ENCODE measurements at regions not wholly inside any gene's neighbourhood (a gene's known extent, or its start where the extent isn't known, plus 50 kb on each side); places are given as distances from the start of the nearest gene placed in this dataset.
A peak's percentile ranks its signal among the peaks of the same experiment; 100 is the strongest.
"Not testable (repeated sequence)": the region's sequence is repeated elsewhere in the genome, so short reads cannot be mapped to it uniquely, and the experiment has no call there.

DNA sequence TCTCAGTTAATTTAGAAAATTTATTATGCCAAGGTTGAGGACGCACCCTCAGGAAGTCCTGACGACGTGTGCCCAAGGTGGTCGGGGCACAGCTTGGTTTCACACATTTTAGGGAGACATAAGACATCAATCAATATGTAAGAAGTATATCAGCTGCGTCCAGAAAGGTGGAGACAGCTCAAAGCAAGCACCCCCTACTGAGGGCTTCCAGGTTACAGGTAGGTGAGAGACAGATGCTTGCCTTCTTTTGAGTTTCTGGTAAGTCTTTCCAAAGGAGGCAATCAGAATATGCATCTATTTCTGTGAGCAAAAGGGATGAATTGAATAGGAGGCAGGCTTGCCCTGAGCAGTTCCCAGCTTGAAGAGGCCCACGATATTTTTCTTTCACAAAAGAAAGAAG is 614.3 kb downstream of the XPNPEP1 start:
- DNase-seq (ENCODE audit: low read depth in 4 of 6, low spot score in 6 of 6): no peak
- no peak overlapping the region for H3K27ac ChIP-seq (ENCODE audit: low read depth, low read length)
- WGBS (ENCODE audit: insufficient coverage): 40% methylated on average over 1 of the region's 6 CpGs
- no peak overlapping the region for H3K4me3 ChIP-seq (ENCODE audit: low read depth, low read length)
- H3K36me3 ChIP-seq (ENCODE audit: control insufficient read depth, insufficient read depth, low read length): no peaks in the 10 kb centered on the region
- H3K4me1 ChIP-seq (ENCODE audit: control insufficient read depth, insufficient read depth, low read length): no peaks in the 10 kb centered on the region
- no peaks in the 10 kb centered on the region for H3K27me3 ChIP-seq (ENCODE audit: control insufficient read depth, insufficient read depth, low read length)
- no peaks in the 10 kb centered on the region for H3K9me3 ChIP-seq (ENCODE audit: control insufficient read depth, insufficient read depth, low read length)

DNA sequence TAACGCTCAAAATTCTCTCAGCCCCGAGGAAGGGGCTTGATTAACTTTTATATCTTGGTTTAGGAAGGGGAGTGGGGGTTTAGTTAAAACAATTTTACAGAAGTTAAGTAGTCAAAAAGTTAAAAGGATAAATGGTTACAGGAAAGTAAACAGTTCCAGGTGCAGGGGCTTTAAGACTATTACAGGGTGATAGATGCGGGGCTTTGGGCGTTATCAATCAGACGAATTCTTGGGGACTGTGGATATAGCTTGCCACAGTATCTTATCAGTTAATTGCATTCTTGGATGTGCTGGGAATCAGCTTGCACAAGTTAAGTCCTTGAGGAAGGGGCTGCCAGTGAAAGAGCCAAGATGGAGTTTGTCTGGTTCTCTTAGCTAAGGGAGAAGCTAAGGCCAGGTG is 616.2 kb downstream of the XPNPEP1 start:
- not testable (repeated sequence) for H3K9me3 ChIP-seq (ENCODE audit: control insufficient read depth, insufficient read depth, low read length); H3K4me1 ChIP-seq (ENCODE audit: control insufficient read depth, insufficient read depth, low read length); H3K4me3 ChIP-seq (ENCODE audit: low read depth, low read length); H3K36me3 ChIP-seq (ENCODE audit: control insufficient read depth, insufficient read depth, low read length); H3K27me3 ChIP-seq (ENCODE audit: control insufficient read depth, insufficient read depth, low read length); H3K27ac ChIP-seq (ENCODE audit: low read depth, low read length); DNase-seq (ENCODE audit: low read depth in 4 of 6, low spot score in 6 of 6)
- 90% methylated on average over 3 of the region's 5 CpGs for WGBS (ENCODE audit: insufficient coverage)

DNA sequence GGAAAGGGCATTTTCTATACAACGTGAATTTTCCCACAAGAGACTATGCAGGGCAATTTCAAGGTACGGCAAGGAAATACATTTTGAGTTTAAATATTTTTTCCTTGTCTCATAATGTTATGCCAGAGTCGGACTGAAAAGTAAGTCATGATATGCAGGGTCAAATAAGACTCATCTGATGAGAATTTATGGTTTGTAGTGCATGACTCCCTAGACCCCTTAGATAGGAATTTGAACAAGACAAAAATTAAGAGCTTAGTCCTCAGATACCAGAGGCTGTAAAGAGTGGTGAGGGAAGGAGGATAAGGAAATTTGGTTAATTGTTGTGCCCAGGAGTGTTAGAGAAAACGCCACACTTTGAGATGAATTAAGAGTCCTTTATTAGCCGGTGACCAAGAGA is 616.6 kb downstream of the XPNPEP1 start:
- 93% methylated on average over 3 of the region's 5 CpGs for WGBS (ENCODE audit: insufficient coverage)
- H3K27ac ChIP-seq (ENCODE audit: low read depth, low read length): no peak overlapping the region
- H3K27me3 ChIP-seq (ENCODE audit: control insufficient read depth, insufficient read depth, low read length): no peaks in the 10 kb centered on the region
- no peaks in the 10 kb centered on the region for H3K36me3 ChIP-seq (ENCODE audit: control insufficient read depth, insufficient read depth, low read length)
- H3K4me3 ChIP-seq (ENCODE audit: low read depth, low read length): no peak overlapping the region
- H3K4me1 ChIP-seq (ENCODE audit: control insufficient read depth, insufficient read depth, low read length): no peaks in the 10 kb centered on the region
- H3K9me3 ChIP-seq (ENCODE audit: control insufficient read depth, insufficient read depth, low read length): no peaks in the 10 kb centered on the region
- DNase-seq (ENCODE audit: low read depth in 4 of 6, low spot score in 6 of 6): no peak

DNA sequence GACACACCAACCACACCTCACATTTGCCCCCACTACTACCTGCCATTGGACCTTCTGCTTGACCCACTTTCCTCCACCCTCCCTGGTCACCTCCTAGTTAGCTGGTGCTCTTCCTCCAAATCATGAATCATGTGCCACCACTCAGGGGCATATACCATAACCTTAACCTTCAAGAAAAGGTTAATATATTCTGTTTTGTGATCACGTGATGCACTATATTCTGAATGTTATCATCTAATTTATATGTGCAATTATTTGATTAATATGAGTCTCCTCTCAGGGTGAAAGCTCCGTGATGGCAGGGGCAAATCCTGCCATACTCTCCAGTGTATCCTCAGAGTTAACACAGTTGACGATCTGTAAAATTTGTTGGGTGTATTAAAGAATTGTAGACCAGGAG is 635.5 kb downstream of the XPNPEP1 start:
- Histone ChIP-seq H3K4me3 (ENCODE audit: low read depth, low read length) (no peak overlapping the region), H3K9me3 (ENCODE audit: control insufficient read depth, insufficient read depth, low read length) (no peaks in the 10 kb centered on the region), H3K4me1 (ENCODE audit: control insufficient read depth, insufficient read depth, low read length) (no peaks in the 10 kb centered on the region), H3K36me3 (ENCODE audit: control insufficient read depth, insufficient read depth, low read length) (no peaks in the 10 kb centered on the region), H3K27ac (ENCODE audit: low read depth, low read length) (no peak overlapping the region), H3K27me3 (ENCODE audit: control insufficient read depth, insufficient read depth, low read length) (no peaks in the 10 kb centered on the region)
- no CpG with 5 or more reads among the region's 3 CpGs for WGBS (ENCODE audit: insufficient coverage)
- DNase-seq (ENCODE audit: low read depth in 4 of 6, low spot score in 6 of 6): no peak

DNA sequence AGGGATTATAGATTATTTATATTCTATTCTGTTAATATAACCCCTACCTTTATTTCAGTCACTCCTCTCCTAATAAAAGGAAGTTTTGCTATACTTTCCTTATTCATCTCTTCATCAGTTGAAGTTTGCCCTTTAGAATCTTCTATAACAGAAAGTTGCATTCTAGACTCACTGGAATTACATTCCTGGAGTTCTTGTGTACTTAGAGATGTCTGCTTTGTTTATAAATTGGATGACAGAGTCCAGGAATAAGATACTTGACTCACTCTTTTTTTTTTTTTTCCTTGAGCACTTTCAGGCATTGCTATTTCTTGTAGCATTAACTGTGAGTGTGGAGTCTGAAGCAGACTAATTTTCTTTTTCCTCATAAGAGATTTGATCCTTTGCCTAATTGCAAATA is 640.8 kb downstream of the XPNPEP1 start:
- Histone ChIP-seq H3K27me3 (ENCODE audit: control insufficient read depth, insufficient read depth, low read length) (no peaks in the 10 kb centered on the region), H3K4me1 (ENCODE audit: control insufficient read depth, insufficient read depth, low read length) (no peaks in the 10 kb centered on the region), H3K27ac (ENCODE audit: low read depth, low read length) (no peak overlapping the region), H3K9me3 (ENCODE audit: control insufficient read depth, insufficient read depth, low read length) (no peaks in the 10 kb centered on the region), H3K4me3 (ENCODE audit: low read depth, low read length) (no peak overlapping the region), H3K36me3 (ENCODE audit: control insufficient read depth, insufficient read depth, low read length) (no peaks in the 10 kb centered on the region)
- no peak for DNase-seq (ENCODE audit: low read depth in 4 of 6, low spot score in 6 of 6)

DNA sequence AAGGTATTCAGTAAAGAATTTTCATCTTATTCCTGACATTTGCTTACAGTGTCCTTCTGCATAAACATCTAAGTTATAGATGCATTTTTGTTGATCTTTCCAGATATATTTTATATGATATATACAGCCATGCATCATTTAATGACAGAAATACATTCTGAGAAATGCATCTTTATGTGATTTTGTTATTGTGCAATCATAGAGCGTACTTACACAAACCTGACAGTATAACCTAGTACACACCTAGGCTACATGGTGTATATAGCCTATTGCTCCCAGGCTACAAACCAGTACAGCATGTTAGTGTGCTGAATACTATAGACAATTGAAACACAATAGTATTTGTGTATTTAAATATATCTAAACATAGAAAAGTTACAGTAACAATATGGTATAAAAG is 642.0 kb downstream of the XPNPEP1 start:
- Histone ChIP-seq H3K27ac (ENCODE audit: low read depth, low read length) (no peak overlapping the region), H3K4me1 (ENCODE audit: control insufficient read depth, insufficient read depth, low read length) (no peaks in the 10 kb centered on the region), H3K36me3 (ENCODE audit: control insufficient read depth, insufficient read depth, low read length) (no peaks in the 10 kb centered on the region), H3K4me3 (ENCODE audit: low read depth, low read length) (no peak overlapping the region), H3K9me3 (ENCODE audit: control insufficient read depth, insufficient read depth, low read length) (no peaks in the 10 kb centered on the region), H3K27me3 (ENCODE audit: control insufficient read depth, insufficient read depth, low read length) (no peaks in the 10 kb centered on the region)
- WGBS (ENCODE audit: insufficient coverage): no CpG with 5 or more reads among the region's 1 CpG
- DNase-seq (ENCODE audit: low read depth in 4 of 6, low spot score in 6 of 6): no peak

DNA sequence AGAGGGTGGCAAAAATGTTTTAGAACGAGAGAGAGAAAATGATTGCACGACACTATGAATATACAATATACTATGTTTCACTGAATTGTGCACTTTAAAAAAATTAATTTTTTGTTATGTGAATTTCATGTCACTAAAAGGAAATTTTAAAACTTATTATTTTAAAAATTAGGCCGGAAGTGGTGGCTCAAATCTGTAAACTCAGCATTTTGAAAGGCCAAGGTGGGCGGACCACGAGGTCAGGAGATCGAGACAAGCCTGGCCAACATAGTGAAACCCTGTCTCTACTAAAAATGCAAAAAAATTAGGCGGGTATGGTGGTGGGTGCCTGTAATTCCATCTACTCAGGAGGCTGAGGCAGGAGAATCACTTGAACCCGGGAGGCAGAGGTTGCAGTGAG is 642.5 kb downstream of the XPNPEP1 start:
- no peak overlapping the region for H3K27ac ChIP-seq (ENCODE audit: low read depth, low read length)
- no peak for DNase-seq (ENCODE audit: low read depth in 4 of 6, low spot score in 6 of 6)

DNA sequence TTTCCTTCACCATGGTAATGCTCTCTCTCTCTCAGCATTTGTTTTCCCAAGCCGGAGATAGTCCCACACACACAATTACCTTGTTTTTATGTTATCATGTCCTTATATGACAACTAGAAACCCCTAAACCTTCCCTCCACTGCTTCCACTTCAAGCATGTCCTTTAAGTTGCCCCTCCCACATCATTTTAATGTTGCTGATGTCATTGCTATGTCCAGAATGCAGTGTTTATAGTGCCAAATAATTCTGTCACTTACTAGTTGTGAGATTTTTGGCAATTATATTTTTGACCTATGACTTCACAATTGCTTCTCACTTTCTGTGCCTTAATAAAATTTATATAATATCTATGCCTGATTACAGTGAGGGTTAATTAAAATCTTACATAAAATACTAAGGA is 645.9 kb downstream of the XPNPEP1 start:
- Histone ChIP-seq H3K4me1 (ENCODE audit: control insufficient read depth, insufficient read depth, low read length) (no peaks in the 10 kb centered on the region), H3K9me3 (ENCODE audit: control insufficient read depth, insufficient read depth, low read length) (no peaks in the 10 kb centered on the region), H3K36me3 (ENCODE audit: control insufficient read depth, insufficient read depth, low read length) (no peaks in the 10 kb centered on the region), H3K4me3 (ENCODE audit: low read depth, low read length) (no peak overlapping the region), H3K27ac (ENCODE audit: low read depth, low read length) (no peak overlapping the region), H3K27me3 (ENCODE audit: control insufficient read depth, insufficient read depth, low read length) (no peaks in the 10 kb centered on the region)
- no peak for DNase-seq (ENCODE audit: low read depth in 4 of 6, low spot score in 6 of 6)
- 100% methylated on average over 1 of the region's 1 CpG for WGBS (ENCODE audit: insufficient coverage)

More for the DNA sequence above, 642.5 kb downstream of the XPNPEP1 start:
- H3K4me3 ChIP-seq (ENCODE audit: low read depth, low read length): no peak overlapping the region
- no peaks in the 10 kb centered on the region for H3K4me1 ChIP-seq (ENCODE audit: control insufficient read depth, insufficient read depth, low read length)
- H3K9me3 ChIP-seq (ENCODE audit: control insufficient read depth, insufficient read depth, low read length): no peaks in the 10 kb centered on the region
- 100% methylated on average over 3 of the region's 8 CpGs for WGBS (ENCODE audit: insufficient coverage)
- H3K36me3 ChIP-seq (ENCODE audit: control insufficient read depth, insufficient read depth, low read length): no peaks in the 10 kb centered on the region
- H3K27me3 ChIP-seq (ENCODE audit: control insufficient read depth, insufficient read depth, low read length): no peaks in the 10 kb centered on the region

DNA sequence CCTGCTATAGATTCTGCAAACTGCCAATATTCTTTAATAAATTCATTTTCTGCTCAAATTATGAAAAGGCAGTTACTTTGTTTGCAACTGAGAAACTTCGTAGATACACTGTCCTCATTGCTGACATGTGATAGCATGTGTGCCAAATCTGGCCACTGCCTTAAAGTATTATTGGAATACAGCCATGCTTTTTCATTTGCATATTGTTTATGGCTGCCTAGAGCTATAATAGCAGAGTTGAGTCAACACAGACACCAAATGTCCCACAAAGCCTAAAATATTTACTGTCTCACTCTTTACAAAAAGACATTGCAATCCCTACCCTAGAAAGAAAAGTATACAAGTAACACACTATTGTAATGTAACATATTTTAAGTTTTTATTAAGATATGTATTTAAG is 647.4 kb downstream of the XPNPEP1 start:
- 83% methylated on average over 1 of the region's 1 CpG for WGBS (ENCODE audit: insufficient coverage)
- Histone ChIP-seq H3K4me3 (ENCODE audit: low read depth, low read length) (no peak overlapping the region), H3K4me1 (ENCODE audit: control insufficient read depth, insufficient read depth, low read length) (no peaks in the 10 kb centered on the region), H3K27me3 (ENCODE audit: control insufficient read depth, insufficient read depth, low read length) (no peaks in the 10 kb centered on the region), H3K36me3 (ENCODE audit: control insufficient read depth, insufficient read depth, low read length) (no peaks in the 10 kb centered on the region), H3K9me3 (ENCODE audit: control insufficient read depth, insufficient read depth, low read length) (no peaks in the 10 kb centered on the region), H3K27ac (ENCODE audit: low read depth, low read length) (no peak overlapping the region)
- peak in 2 of 6 donors; percentile 3 to 18 for DNase-seq (ENCODE audit: low read depth in 4 of 6, low spot score in 6 of 6)

DNA sequence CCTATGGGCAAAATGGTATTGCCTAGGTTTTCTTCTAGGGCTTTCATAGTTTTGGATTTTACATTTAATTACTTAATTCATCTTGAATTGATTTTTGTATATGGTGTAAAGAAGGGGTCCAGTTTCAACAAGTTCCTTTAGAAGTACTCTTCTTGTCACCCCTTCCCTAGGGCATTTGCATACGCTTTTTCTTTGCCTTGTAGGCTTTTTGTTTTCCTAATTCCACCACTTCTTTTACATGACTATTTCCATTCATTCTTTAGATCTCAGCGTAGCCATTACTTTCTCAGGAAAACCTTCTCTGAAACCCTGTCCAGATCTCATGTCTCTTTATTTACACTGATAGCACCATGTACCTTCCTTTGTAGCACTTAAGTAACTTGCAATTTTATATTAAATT is 648.6 kb downstream of the XPNPEP1 start:
- no peaks in the 10 kb centered on the region for H3K27me3 ChIP-seq (ENCODE audit: control insufficient read depth, insufficient read depth, low read length)
- no peaks in the 10 kb centered on the region for H3K4me1 ChIP-seq (ENCODE audit: control insufficient read depth, insufficient read depth, low read length)
- no peaks in the 10 kb centered on the region for H3K36me3 ChIP-seq (ENCODE audit: control insufficient read depth, insufficient read depth, low read length)
- DNase-seq (ENCODE audit: low read depth in 4 of 6, low spot score in 6 of 6): no peak
- H3K27ac ChIP-seq (ENCODE audit: low read depth, low read length): no peak overlapping the region
- no peaks in the 10 kb centered on the region for H3K9me3 ChIP-seq (ENCODE audit: control insufficient read depth, insufficient read depth, low read length)
- H3K4me3 ChIP-seq (ENCODE audit: low read depth, low read length): no peak overlapping the region
- 61% methylated on average over 2 of the region's 2 CpGs for WGBS (ENCODE audit: insufficient coverage)
